Hepatic stellate cell (primary cell): ENCODE measurements at regions not wholly inside any gene's neighbourhood (a gene's known extent, or its start where the extent isn't known, plus 50 kb on each side); places are given as distances from the start of the nearest gene placed in this dataset.
"Not testable (repeated sequence)": the region's sequence is repeated elsewhere in the genome, so short reads cannot be mapped to it uniquely, and the experiment has no call there.

Source experiments
- DNase-seq: peaks from one replicate; pipeline ENCODE4 v3.0.0; 2011; ENCODE audit warnings: low spot score

GRCh38 chr5:43926923-43927322, 323.9 kb downstream of the NNT start:
- DNase-seq = no peak

- no peak for DNase-seq
Observed at GRCh38 chr5:43920422-43920821, 317.4 kb downstream of the NNT start.

DNA sequence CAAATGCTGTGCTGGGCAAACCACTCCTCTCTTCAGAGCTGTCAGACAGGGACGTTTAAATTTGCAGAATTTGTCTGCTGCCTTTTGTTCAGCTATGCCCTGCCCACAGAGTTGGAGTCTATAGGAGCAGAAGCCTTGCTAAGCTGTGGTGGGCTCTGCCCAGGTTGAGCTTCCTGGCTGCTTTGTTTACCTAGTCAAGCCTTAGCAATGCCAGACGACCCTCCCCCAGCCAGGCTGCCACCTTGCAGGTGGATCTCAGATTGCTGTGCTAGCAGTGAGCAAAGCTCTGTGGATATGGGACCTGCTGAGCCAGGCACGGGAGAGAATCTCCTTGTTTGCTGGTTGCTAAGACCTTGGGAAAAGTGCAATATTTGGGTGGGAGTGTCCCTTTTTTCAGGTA, 314.9 kb downstream of the NNT start:
- DNase-seq = no peak

GRCh38 chr5:43903129-43903528, 300.1 kb downstream of the NNT start:
- no peak for DNase-seq

DNA sequence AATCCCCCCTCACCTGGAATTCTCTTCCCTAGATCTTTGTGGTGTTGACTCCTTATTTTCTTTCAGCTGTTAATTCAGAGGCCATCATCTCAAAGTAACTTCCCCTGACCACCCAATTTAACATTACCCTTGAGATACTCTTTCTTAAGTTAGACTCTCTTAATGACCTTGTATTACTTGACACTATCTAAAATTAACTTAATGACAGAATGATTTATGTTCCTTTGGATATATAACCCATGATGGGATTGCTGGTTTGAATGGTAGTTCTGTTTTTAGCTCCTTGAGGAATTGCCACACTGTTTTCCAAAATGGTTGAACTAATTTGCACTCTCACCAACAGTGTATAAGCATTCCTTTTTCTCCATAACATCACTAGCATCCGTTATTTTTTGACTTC, 298.0 kb downstream of the NNT start:
- no peak for DNase-seq

DNA sequence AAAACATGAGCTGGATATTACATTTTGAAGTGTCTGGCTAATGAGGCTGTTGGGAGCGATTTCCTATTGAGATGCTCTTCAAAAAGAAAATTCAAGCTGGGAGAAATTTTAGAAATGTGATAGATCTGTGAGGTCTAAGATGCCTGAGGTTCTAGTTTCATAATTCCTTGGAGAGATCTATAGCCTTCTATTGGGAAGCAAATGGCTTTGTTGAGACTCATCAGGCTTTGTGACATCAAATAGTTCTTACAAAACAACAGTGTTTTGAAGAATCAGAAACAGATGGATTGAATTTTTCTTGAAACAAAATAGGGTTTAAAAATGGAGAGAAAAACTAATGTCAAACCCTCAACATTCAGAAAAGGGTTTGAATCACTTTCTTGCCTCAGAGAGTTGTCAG, 292.9 kb downstream of the NNT start:
- no peak for DNase-seq

DNA sequence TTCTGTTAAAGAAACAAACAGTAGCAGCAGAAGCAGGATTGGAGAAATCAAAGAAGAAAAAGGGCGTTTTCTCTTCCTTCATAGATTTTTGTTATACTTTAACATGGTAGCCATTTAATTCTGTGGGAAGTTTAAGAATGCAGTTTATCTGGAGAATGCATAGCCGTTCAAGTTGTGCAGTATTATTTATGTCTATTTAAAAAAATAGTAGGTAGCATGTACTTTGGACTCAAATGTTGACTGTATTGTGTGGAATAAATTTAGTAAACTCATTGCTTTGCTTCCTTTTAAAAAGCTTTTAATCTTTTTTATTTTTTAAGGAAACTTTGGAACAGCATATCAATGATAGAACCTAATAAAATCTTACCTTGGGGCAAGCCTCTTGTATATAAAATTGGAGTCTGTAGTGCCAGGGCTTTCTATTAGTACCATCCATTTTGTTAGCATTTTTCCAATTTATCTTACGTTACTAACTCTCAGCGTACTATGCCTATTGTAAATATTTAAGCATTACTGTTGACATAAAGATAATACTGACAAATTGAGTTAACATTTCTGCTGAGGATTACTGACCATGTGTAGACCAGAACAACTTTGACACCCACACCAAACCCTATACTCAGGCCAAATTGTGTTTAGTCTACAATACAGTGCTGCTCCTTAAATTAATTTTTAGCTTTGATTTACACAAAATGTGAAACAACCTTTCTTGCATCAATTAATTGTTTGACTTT, 291.1 kb downstream of the NNT start:
- DNase-seq = no peak

DNA sequence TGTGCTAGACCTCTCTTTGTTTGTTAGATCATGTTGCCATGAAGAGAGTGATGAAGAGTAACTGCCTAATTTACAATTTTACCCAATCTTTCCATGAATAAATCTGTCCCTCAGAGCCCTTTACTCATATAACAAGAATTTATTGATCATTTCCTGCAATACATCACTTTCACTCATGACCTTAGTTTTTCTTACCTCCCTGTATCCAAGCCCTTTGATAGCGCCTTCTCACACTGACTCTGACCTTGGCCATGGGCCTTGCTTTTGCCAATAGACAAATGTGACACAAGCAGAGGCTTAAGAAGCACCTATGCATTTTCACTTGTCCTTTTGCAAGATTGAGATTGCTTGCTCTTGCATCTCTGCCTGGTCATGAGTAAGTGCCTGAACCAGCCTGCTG, 288.1 kb downstream of the NNT start:
- DNase-seq = no peak

DNA sequence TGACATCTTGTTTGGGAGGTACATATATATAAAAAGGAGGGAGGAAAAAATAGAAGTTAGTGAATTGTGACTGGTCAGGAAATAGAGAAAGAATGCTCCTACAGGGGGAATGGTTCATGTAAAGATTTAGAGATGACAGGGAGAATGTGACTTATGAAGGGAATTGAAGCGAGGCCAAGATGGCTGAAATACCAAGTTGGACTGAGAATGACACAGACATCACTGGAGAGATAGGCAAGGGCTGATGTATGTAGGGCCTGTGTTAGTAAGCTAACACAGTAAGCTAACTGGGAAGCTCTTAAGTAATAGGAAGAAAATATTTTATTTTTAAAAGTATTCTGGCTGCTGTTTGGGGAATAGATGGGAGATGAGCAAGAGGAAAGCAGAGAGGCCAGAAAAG, 286.3 kb downstream of the NNT start:
- DNase-seq = no peak

DNA sequence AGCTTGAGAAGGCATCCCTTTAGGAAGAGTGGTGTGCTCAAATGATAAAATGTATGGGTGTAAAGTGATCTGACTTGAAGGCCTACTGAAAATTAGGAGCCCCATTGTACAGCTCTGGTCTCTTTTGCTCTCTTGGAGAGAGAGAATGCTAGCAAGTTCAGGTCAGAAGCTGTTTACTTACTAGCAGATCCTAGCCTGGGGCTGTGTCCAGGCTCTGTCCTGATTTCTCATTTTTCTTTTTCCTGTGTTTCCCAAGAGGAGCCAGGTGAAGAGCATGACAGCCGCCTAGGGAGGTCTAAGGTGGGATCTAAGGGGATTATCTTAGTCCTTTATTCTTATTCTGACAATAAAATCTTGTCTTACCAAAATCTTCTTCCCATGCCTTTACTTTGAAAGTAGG, 272.8 kb downstream of the NNT start:
- no peak for DNase-seq

DNA sequence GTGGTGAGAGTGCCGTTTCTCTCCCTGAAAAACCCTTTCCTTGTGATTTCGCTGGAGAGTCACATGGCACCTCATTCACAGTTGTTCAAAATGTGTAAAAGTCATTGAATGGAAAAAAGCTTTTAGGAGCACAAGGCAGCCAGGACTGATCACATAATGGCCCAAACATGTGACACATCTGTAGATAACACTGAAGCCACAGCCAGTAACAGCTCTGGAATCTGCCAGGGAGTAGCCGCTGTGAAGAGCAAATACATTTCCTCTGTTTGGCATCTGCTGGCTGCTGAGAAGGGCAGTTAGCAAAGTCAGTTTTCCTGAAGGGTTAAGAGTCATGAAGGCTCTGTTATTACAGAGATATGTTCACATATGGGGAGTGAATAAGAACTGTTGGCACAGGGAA, 271.8 kb downstream of the NNT start:
- no peak for DNase-seq

- no peak for DNase-seq
Observed at GRCh38 chr5:43873791-43874190, 270.8 kb downstream of the NNT start.

GRCh38 chr5:43859309-43859708, 256.3 kb downstream of the NNT start:
- no peak for DNase-seq

GRCh38 chr5:43855452-43855851, 252.5 kb downstream of the NNT start:
- DNase-seq = no peak

- no peak for DNase-seq
Observed at GRCh38 chr5:43854697-43855292, 251.8 kb downstream of the NNT start.

- DNase-seq = no peak
Observed at GRCh38 chr5:43852279-43852678, 249.3 kb downstream of the NNT start.

GRCh38 chr5:43851741-43852140, 248.8 kb downstream of the NNT start:
- no peak for DNase-seq

DNA sequence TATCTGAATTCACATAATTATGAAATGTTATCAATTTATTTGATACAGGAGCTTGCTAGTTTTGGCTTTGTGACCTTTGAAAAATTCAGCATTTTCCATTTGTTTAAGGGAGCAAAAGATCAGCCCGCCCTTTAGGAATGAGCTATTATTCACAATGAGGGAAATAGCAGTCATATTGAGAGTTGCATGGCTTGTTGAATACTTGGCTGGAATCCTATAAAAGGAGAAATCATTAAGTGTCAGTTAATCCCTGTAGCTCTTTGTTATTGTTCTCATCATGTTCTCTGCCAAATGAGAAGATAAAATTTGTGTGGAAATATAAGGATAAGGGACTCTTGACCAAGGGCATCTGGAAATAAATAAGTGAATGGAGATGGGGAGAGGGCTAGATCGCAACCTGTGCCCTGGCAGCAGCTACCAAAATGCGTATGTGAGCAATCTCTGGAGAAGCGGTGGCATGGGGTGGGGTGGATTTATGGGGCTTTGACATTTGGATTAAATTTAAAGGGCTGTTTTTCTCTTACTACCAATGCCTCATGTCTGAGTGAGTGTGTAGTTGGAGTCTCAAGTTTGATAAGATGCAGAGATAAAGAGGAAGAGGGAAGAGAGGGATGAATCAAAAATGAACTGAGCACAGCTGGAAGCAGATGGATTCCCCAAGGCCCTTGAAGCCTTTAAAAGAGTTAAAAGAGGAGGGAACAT, 237.6 kb downstream of the NNT start:
- DNase-seq = no peak

- DNase-seq = peak; percentile 7
Observed at GRCh38 chr5:43839218-43839617, 236.2 kb downstream of the NNT start.

- DNase-seq = no peak
Observed at GRCh38 chr5:43837996-43838395, 235.0 kb downstream of the NNT start.

DNA sequence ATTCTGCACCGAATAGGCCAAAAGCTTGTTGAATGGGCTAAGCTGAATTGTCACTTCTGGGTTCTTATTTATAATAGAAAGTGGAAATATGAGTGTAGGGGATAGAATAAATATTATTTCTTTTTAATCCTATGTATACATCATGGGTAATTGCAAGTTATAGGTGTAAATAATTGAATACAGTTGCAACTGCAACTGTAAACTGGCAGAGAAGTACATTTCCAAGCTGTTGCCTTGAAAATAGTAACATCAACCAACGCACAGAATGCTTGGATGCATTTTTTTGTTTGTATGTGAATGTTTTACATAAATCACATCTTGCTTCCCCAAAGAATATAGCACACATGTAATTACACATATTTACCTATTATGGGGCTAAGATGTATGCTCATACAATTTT, 234.1 kb downstream of the NNT start:
- DNase-seq = no peak

DNA sequence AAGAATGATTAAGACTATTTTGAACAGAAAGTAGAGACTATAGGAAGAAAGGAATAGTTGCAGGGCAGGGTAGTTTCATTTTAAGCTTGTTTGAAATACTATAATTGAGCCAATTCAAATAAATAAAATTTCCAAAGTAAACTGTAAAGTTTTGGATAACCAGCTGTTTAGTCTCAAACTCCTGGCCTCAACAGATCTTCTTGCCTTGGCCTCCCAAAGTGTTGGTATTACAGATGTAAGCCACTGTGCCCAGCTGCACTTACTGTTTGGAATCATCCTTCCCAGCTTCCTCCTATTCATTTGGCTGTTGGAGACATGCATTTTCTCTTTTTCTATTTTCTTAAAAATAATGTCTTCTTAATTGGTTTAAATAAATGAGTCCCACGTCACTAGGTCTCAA, 231.0 kb downstream of the NNT start:
- DNase-seq = no peak

DNA sequence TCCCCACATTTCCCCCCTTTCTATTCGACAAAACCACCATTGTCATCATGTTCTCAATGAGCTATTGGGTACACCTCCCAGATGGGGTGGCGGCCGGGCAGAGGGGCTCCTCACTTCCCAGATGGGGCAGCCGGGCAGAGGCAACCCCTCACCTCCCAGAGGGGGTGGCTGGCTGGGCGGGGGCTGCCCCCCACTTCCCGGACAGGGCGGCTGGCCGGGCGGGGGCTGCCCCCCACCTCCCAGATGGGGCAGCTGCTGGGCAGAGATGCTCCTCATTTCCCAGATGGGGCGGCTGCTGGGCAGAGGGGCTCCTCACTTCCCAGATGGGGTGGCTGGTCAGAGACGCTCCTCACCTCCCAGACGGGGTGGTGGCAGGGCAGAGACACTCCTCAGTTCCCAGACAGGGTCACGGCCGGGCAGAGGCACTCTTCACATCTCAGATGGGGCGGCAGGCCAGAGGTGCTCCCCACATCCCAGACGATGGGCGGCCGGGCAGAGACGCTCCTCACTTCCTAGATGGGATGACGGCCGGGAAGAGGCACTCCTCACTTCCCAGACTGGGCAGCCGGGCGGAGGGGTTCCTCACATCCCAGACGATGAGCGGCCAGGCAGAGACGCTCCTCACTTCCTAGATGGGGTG, 221.5 kb downstream of the NNT start:
- DNase-seq = not testable (repeated sequence)
